Ovary (tissue), 3 donors: ENCODE measurements at regions not wholly inside any gene's neighbourhood (a gene's known extent, or its start where the extent isn't known, plus 50 kb on each side); places are given as distances from the start of the nearest gene placed in this dataset.

ENCODE experiments used
- CTCF ChIP-seq, 3 donors: fragments of 450-650 bp in 2 of 3; fragments of 200-600 bp in 1 of 3; IDR thresholded peaks; one replicate each; pipeline versions ENCODE4 v1.5.1 to v1.8.0; 2016 to 2022; ENCODE audit warnings: antibody characterized with exemption in 3 of 3, mild to moderate bottlenecking in 1 of 3
- EP300 ChIP-seq: sonication (generic); formaldehyde crosslinking; IDR thresholded peaks from one replicate; pipeline ENCODE4 v1.6.1; 2017; ENCODE audit warnings: antibody characterized with exemption
- donor health status: DM: no; HTN: no; CAD: no.

GRCh38 chr10:113322843-113323242, 230.0 kb upstream of the HABP2 start:
- no peak for TF ChIP-seq CTCF (IDR thresholded peaks at IDR 0.05)
- no peak for TF ChIP-seq EP300
